ENCODE measurements at regions not wholly inside any gene's neighbourhood (a gene's known extent, or its start where the extent isn't known, plus 50 kb on each side); places are given as distances from the start of the nearest gene placed in this dataset.

- ChIA-PET POLR2A (ENCODE audit: unreplicated experiment) (no interaction called here), CTCF (no interaction called here)
- H3K23ac ChIP-seq (ENCODE audit: low read depth, low read length), result no peak overlapping the region
- no peak overlapping the region for H4K5ac ChIP-seq (ENCODE audit: low read depth, low read length)
- no peak overlapping the region for H2BK20ac ChIP-seq (ENCODE audit: low read depth, low read length)
- no peak overlapping the region for H3K18ac ChIP-seq (ENCODE audit: low read depth, low read length)
- H3K9ac ChIP-seq (ENCODE audit: low read depth, low read length), result no peak overlapping the region
- intact Hi-C loops (cut with micrococcal nuclease) (no loop called here), in situ Hi-C loops (cut with MboI; ENCODE audit: low sequenced_read_pairs) (no loop called here), dilution Hi-C loops (cut with HindIII; ENCODE audit: low sequenced_read_pairs, unreplicated experiment) (no loop called here)
- WGBS, 2 experiments (ENCODE audit: extremely low coverage in 2 of 2, insufficient read length in 1 of 2), result 40% methylated on average over 1 of the region's 5 CpGs; no CpG with 5 or more reads in 1 of the 2 experiments
- H2BK120ac ChIP-seq (ENCODE audit: low read depth, low read length), result no peak overlapping the region
- H3K27me3 ChIP-seq (ENCODE audit: control insufficient read depth, insufficient read depth, low read length), result peaks cover 46% of the 10 kb centered on the region
- DNase-seq, result no peak
- H2BK5ac ChIP-seq (ENCODE audit: low read depth, low read length, poor library complexity, severe bottlenecking), result no peak overlapping the region
- H2AK9ac ChIP-seq (replicated peaks; ENCODE audit: low read depth, low read length, poor library complexity), result no peak overlapping the region
- no peaks in the 10 kb centered on the region; the same call in 1 of the 2 replicates for H3K4me1 ChIP-seq (ENCODE audit: control insufficient read depth, insufficient read depth, low read length)
- no peak overlapping the region for H2AFZ ChIP-seq (replicated peaks; ENCODE audit: low read length, poor library complexity)
- no peak overlapping the region for H2AK5ac ChIP-seq (ENCODE audit: low read depth, low read length)
- no peaks in the 10 kb centered on the region for H3K9me3 ChIP-seq (ENCODE audit: control insufficient read depth, insufficient read depth, low read length)
- no peak overlapping the region for H4K91ac ChIP-seq (ENCODE audit: insufficient read depth, low read depth, low read length)
- H2BK15ac ChIP-seq (ENCODE audit: low read depth, low read length), result no peak overlapping the region
- TF ChIP-seq ELK1 (IDR thresholded peaks at IDR 0.05; ENCODE audit: borderline replicate concordance, low read depth, low read length), result no peak
- no peak for TF ChIP-seq SMC3 (IDR thresholded peaks at IDR 0.05; ENCODE audit: low read depth, low read length)
- no peak for TF ChIP-seq FOS (IDR thresholded peaks at IDR 0.05; ENCODE audit: low read depth, low read length)
- TF ChIP-seq MAZ (IDR thresholded peaks at IDR 0.05; ENCODE audit: borderline replicate concordance, low read depth, low read length), result no peak
- no peak for TF ChIP-seq CHD1 (IDR thresholded peaks at IDR 0.05; ENCODE audit: low read depth, low read length)
- TF ChIP-seq RFX5 (IDR thresholded peaks at IDR 0.05; ENCODE audit: low read depth, low read length), result no peak
- TF ChIP-seq POLR2A (IDR thresholded peaks at IDR 0.05; ENCODE audit: low read depth, low read length), result no peak
- TF ChIP-seq RAD21 (IDR thresholded peaks at IDR 0.05; ENCODE audit: low read length), result no peak
- no peak for TF ChIP-seq BHLHE40 (IDR thresholded peaks at IDR 0.05; ENCODE audit: low read depth, low read length)
- H3K56ac ChIP-seq (ENCODE audit: extremely low read depth, insufficient read depth, low read length), result no peak overlapping the region
- no peak overlapping the region for H3K14ac ChIP-seq (replicated peaks; ENCODE audit: low read depth, low read length)
- no peaks in the 10 kb centered on the region for H3K9me1 ChIP-seq (ENCODE audit: insufficient read depth, low read length)
- H3K79me1 ChIP-seq (ENCODE audit: low read depth in 1 of 2, low read length in 2 of 2), result no peaks in the 10 kb centered on the region
- no peak overlapping the region for H3K4ac ChIP-seq (ENCODE audit: low read depth, low read length)
- no peak overlapping the region for H4K8ac ChIP-seq (ENCODE audit: low read depth in 2 of 2, low read length in 2 of 2)
- no peak overlapping the region for H3K4me3 ChIP-seq (ENCODE audit: insufficient read depth, low read depth, low read length)
- no peak for ATAC-seq (ENCODE audit: low read depth)
- H4K20me1 ChIP-seq (ENCODE audit: insufficient read depth, low read length), result no peaks in the 10 kb centered on the region
- H3K4me2 ChIP-seq (ENCODE audit: low read depth, low read length), result no peak overlapping the region
- no TSS peak for BruUV-seq (replicated peaks)
- no peaks in the 10 kb centered on the region for H3K36me3 ChIP-seq (ENCODE audit: control insufficient read depth, insufficient read depth, low read length)
- H3K27ac ChIP-seq (ENCODE audit: insufficient read depth, low read length), result no peak overlapping the region
These were observed 87.5 kb downstream of the FAM43A start for GRCh38 chr3:194773216-194773615.

All from IMR-90 (cell line).